GM19468 (cell line): ENCODE measurements at regions not wholly inside any gene's neighbourhood (a gene's known extent, or its start where the extent isn't known, plus 50 kb on each side); places are given as distances from the start of the nearest gene placed in this dataset.

ENCODE experiments used
- ATAC-seq: cut with Tn5 transposase; IDR thresholded peaks from one replicate; pipeline ENCODE4 v1.9.1; 2021; ENCODE audit warnings: mild to moderate bottlenecking, moderate library complexity, moderate number of reproducible peaks; ENCODE audit not compliant: unreplicated experiment; ENCODE audit errors: extremely low read depth

DNA sequence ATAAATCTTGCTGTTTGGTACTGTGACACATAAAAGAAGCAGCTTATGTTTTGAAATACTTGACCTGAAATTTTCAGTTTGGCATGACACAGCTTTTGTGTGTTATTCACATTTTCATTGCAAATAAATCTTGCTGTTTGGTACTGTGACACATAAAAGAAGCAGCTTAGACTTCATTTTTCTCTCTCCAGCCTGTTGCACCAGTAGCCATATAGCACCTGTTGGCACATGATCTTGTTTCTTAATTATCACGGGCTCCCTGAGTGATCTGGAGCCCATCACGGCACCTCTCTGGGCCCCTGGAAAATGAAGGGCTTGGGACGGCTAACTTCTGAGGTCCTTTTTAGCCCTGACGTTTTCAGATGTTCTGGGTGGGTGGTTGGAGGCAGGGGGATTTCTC, 77.4 kb upstream of the SLCO3A1 start:
- no peak for ATAC-seq

DNA sequence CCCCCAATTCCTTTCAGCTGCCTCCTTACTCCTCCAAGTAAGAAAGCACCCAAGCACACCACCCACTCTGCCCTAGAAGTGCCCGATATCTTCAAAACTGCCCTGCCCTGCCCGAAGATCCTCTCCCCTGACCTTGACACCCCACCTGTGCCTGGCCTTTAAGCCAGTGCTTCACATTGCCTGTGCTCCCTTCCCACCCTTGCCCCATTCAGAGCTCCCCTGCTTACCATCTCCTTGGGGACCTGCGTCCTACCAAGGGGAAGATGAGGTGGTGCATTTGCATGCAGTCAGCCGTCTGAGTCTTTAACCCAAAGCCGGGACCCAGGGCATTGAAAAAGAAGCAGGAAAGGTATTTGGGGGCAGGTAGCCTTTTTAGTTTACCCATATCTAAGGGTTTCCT, 73.5 kb upstream of the SLCO3A1 start:
- no peak for ATAC-seq

DNA sequence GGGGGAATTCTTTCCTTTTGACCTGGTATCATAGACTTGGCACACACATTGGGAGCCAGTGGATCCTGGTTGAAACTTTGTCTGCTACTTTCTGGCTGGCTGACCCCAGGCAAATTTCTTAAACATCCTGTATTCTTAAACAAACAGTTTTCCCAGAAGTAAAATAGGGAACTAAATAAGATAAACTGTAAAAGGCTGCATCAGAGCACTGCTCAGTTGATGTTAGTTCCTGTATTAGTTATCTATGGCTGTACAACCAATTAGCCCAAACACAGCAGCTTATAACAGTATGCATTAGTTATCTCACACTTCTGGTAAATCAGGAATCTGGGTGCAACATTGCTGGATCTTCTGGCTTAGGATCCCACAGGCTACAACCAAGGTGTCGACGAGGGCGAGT, 73.1 kb upstream of the SLCO3A1 start:
- ATAC-seq, result no peak

DNA sequence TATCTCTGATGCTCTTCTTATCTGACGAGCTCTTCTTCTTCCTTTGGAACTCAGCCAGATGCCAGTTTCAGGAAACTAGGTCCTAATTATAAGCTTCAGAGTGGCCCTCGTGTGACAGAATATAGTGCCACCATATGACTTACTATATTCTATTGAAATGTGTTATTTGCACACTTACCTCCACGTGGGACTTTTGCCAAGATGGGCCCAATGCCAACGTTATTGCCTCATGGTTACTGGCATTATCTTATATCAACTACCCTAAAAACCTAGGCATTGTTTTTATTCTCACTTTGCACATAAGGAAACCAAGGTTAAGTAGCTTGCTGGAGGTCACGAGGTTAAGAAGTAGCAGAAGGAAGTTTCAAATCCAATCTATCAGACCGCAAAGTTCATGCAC, 71.3 kb upstream of the SLCO3A1 start:
- no peak for ATAC-seq

DNA sequence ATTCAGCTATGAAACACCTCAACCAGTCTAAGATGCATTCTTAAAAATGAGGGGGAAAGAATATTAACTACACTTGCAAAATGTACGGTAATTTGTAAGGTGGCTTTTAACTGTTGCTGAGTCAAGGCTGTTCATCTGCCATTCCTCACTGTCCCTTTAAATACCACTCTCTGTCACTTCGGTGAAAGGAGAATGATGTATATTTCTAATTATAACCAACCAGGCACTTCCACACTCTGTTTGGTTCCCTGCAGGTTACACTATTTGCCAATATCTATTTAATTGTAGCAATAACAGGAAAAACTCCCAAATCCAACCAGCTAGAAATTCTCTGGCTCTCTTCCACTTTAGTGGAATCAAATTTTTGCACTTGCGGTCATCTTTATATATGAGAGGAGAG, 70.5 kb upstream of the SLCO3A1 start:
- ATAC-seq, result no peak

DNA sequence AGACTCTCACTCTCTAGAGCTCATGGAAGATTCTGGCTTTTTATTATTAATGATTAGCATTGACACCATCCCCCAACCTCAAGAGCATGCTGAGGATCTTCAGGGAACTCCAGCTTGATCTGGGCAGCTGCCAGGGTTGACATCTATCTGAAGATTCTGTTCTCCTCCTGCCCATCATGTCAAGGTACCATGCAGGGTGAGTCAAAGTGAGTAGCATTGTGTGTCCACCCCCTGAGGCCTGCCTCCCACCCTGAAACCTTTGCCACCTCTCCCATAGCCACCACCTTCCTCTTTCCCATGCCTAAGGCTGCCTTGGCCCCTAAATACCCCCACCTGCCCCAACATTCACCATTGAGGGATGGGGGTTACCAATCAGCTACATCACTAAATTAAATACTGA, 70.1 kb upstream of the SLCO3A1 start:
- ATAC-seq, result no peak

DNA sequence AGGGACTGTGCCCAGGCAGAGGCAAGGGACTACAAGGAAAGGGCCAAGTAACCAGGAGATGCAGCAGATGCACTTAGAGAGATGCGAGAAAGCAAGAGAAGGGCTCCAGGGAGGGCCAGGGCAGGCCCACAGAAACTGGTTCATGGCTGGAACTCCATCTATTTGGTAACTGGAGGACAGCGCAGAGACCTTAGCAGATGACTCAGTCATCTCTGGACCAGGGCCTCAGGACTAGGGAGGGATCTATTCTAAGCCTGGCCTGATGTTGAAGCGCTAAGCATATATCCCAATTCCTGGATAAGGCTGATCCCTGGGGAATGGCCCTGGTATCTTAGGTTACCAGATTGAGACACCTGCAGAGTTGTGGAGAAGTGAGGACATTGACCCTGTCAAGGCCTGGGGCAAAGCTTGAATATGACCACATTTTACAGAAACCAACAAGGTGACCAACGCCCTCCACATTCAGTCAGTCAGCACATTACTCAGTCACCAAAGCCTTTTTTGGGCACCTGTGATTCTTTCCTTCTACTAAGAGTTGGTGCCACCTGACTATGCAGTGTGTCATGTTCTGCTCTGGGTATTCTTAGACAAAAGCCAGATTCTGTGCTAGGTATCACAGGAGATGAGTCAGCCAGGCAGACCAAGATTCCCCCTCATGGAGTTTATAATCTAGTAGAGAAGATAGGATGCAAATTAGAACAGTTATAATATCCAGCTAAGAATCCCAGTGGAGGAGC, 68.4 kb upstream of the SLCO3A1 start:
- no peak for ATAC-seq

DNA sequence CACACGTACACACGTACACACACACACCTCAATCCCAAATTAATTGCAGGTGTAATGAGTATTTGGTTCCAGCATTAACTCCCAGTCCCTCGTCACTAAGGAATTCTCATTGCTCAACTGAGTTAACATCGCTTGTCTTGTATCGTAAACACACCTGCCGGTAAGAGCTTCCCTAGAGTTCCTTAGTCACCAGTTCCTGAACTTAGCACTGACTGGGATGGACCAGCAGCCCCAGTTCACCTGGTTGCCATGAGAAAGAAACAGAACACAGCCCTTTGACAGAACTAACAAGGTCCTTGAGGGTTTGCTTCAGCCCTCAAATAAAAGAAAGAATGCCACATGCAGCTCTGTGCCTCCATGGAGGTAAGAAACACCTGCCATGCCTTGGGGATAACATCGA, 66.3 kb upstream of the SLCO3A1 start:
- ATAC-seq, result no peak

DNA sequence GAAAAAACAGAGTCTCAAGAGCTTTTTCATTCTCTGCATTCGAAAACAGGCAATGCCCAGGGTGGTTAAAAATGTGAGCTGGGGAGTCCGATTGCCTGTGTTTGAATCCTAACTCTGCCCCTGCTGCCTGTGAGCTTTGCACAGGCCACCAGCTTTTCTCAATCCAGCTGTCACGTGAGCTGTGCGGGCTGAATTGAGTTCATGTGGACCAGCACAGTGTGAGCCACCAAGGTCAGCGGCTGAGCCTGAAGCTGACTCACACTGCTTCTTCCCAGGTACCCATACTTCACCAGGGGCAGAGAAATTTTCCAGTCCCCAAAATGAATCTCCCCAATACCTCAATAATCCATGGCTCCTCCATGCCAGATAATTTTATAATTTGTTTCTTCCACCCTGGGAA, 64.4 kb upstream of the SLCO3A1 start:
- no peak for ATAC-seq

DNA sequence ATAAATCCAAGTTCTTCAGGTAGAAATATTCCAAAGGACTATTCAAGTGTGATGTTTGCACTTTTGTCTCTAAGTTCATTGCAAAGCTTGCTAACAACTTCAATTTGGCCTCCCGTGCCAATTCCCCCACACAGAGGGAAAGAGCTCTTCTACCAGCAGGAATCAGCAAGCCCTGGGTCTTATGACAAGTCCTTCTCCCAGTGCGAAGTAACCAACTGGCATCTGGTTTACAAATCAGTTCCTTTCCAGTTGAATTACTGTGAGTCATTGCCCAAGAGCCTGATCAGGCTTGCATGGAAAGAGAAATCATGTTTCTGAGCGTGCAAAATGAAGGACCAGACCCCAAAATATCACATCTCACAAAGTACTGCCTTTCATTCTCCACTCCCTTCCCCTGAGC, 62.7 kb upstream of the SLCO3A1 start:
- no peak for ATAC-seq

DNA sequence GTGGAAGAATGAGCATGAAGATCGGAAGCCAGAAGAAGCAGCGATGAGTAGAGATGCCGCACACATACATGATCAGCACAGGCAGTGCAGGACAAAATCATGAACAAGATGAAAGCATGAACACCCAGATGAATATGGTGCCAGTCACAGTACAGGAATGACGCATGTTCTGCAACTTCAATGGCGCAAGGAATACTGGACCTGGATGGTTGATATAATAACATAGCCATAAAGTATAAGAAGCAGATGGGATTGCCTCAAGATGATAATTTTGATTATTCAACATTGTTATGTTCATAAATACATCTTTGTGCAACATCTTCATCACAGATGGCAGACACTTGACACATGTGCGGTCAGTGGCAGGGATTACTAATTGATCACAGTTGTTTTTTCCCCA, 59.7 kb upstream of the SLCO3A1 start:
- ATAC-seq, result no peak

DNA sequence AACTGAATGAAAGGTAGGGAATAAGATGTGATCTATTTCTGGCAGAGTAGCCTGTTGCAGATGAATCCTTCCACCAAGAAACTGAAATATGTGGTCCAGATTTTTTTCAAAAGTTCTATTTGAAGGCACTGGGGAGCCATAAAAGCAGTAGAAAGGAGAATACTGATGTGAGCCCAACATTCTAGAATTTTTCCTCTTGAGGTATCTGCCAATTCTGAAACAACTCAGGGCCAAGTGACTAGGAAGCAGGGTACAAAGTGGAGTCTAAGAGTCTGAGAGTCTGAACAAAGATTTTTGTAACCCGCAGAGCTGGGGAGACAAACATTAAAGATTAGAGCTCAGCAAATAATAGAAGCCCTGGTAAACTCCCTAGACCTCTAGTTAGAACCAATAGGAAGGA, 58.3 kb upstream of the SLCO3A1 start:
- no peak for ATAC-seq

DNA sequence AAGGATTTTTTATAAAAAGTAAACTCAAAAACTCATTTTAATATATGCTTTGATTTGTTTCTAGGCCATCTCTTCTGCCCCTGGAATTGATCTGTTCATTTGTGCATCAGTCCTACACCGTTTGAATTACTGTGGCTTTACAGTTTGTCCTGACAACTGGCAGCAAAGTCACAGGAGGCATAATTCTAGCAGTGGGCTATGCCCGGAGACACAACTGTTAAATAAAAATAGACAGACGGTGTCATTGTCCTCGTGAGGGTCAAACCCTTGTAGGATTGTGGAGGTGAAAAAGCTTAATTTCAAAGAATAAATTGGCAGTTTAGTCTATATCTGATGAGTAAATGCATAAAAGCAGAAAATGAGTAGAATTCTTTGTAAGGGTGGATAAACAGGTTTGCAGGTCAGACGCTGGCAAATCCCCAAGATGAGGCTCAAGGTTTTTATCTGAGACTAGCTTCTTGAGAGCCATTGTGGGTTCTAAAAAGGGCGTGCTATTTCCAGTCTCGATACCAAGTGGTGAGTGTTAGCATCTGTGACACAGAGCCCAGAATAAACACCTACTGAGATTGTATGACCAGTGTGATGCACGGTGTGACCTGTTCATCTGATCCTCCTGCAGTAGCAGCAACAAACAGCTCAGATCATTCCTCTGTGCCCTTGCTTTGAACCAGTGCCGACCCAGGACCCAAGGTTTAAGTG, 51.5 kb upstream of the SLCO3A1 start:
- no peak for ATAC-seq

DNA sequence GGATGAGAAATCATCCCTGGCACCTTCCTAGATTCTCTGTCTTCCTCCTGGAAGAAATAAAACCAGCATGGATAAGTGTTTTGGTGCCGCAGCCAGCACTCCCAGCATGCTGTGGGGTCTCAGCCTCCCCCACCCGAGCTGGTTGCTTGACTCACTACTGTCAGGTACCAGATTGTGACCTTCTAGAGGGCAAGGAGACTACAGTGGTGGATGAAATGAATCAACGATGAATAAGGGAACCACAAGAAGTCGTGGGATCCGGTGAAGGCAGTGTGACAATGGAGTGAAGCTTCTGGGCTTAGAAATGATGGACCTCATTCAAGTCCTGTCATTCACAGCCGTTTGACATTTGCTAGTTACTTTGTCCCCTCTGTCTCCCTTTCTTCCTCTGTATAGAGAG, 50.2 kb upstream of the SLCO3A1 start:
- ATAC-seq, result no peak
